Adrenal gland (tissue), 5 donors: ENCODE measurements at regions not wholly inside any gene's neighbourhood (a gene's known extent, or its start where the extent isn't known, plus 50 kb on each side); places are given as distances from the start of the nearest gene placed in this dataset.

ENCODE experiments used
- CTCF ChIP-seq, 6 experiments: fragments of 450-650 bp in 4 of 6; fragments of 200-600 bp in 2 of 6; sonication (generic) in 1 of 6; IDR thresholded peaks; 1 replicate in 5 of 6; 2 replicates in 1 of 6; pipeline versions ENCODE4 v1.5.1 to v1.8.0; 2016 to 2021; ENCODE audit warnings: antibody characterized with exemption in 6 of 6, mild to moderate bottlenecking in 2 of 6, moderate library complexity in 1 of 6
- POLR2A ChIP-seq, 2 donors: fragments of 450-650 bp; IDR thresholded peaks; one replicate each; pipeline ENCODE4 v1.6.1; 2017; ENCODE audit warnings: antibody characterized with exemption in 2 of 2, mild to moderate bottlenecking in 2 of 2, moderate library complexity in 1 of 2
- donor health status: DM: no; HTN: no; CAD: no.

- TF ChIP-seq POLR2A (IDR thresholded peaks at IDR 0.05) (no peak), CTCF (IDR thresholded peaks at IDR 0.05) (no peak)
These were observed 81.6 kb upstream of the KLF3 start for GRCh38 chr4:38582445-38582844.
